ENCODE measurements at regions not wholly inside any gene's neighbourhood (a gene's known extent, or its start where the extent isn't known, plus 50 kb on each side); places are given as distances from the start of the nearest gene placed in this dataset.

- TF ChIP-seq CTCF (IDR thresholded peaks at IDR 0.05): no peak
- TF ChIP-seq EZH2phosphoT487 (IDR thresholded peaks at IDR 0.05): no peak
Measured at GRCh38 chr1:172887162-172887561, 163.6 kb downstream of the TNFSF18 start.
